Neuronal stem cell (in vitro differentiated cells): ENCODE measurements at regions not wholly inside any gene's neighbourhood (a gene's known extent, or its start where the extent isn't known, plus 50 kb on each side); places are given as distances from the start of the nearest gene placed in this dataset.
"Not testable (repeated sequence)": the region's sequence is repeated elsewhere in the genome, so short reads cannot be mapped to it uniquely, and the experiment has no call there.

Source experiments
- DNase-seq: peaks from one replicate; pipeline ENCODE4 v3.0.0-alpha.2; 2013; ENCODE audit warnings: low spot score
- H2AFZ ChIP-seq: one replicate; pipeline ENCODE4 v1.6.1; 2013; ENCODE audit warnings: mild to moderate bottlenecking, low read length, inconsistent platforms
- H2AK5ac ChIP-seq: 2 replicates; pipeline ENCODE4 v1.6.1; 2013; ENCODE audit warnings: low read depth, mild to moderate bottlenecking, inconsistent platforms, low read length, moderate library complexity, mixed read lengths
- H2BK120ac ChIP-seq: 2 replicates; pipeline ENCODE4 v1.6.1; 2013; ENCODE audit warnings: low read depth, mild to moderate bottlenecking, inconsistent platforms, low read length, moderate library complexity, mixed read lengths
- H2BK12ac ChIP-seq: one replicate; pipeline ENCODE4 v1.6.1; 2013; ENCODE audit warnings: low read length, inconsistent platforms
- H2BK15ac ChIP-seq: 2 replicates; pipeline ENCODE4 v1.6.1; 2013; ENCODE audit warnings: mild to moderate bottlenecking, low read length, inconsistent platforms, mixed read lengths
- H2BK5ac ChIP-seq: one replicate; pipeline ENCODE4 v1.6.1; 2013; ENCODE audit warnings: inconsistent platforms, mild to moderate bottlenecking, low read length, moderate library complexity
- H3K14ac ChIP-seq: one replicate; pipeline ENCODE4 v1.6.1; 2013; ENCODE audit warnings: low read length, inconsistent platforms
- H3K18ac ChIP-seq: 2 replicates; pipeline ENCODE4 v1.6.1; 2013; ENCODE audit warnings: low read length, inconsistent platforms
- H3K23ac ChIP-seq: 2 replicates; pipeline ENCODE4 v1.6.1; 2013; ENCODE audit warnings: low read depth, mild to moderate bottlenecking, mixed read lengths, low read length, inconsistent platforms; ENCODE audit not compliant: poor library complexity
- H3K27ac ChIP-seq: replicated peaks from 3 replicates; pipeline ENCODE4 v1.5.1; 2013; ENCODE audit warnings: low read length, inconsistent platforms
- H3K27me3 ChIP-seq, 3 experiments: 2 replicates each; pipeline ENCODE4 v1.6.1; 2013; ENCODE audit warnings: low read length in 3 of 3, mild to moderate bottlenecking in 2 of 3, inconsistent platforms in 1 of 3, low read depth in 1 of 3, mixed read lengths in 1 of 3, moderate library complexity in 1 of 3; ENCODE audit not compliant: control insufficient read depth in 3 of 3, insufficient read depth in 3 of 3
- H3K36me3 ChIP-seq, 2 donors: replicated peaks in 1 of 2; 2 replicates each; pipeline ENCODE4 v1.6.1; 2013; ENCODE audit warnings: low read length in 2 of 2; ENCODE audit not compliant: control insufficient read depth in 2 of 2, insufficient read depth in 2 of 2
- H3K4ac ChIP-seq: 2 replicates; pipeline ENCODE4 v1.6.1; 2013; ENCODE audit warnings: inconsistent platforms, mild to moderate bottlenecking, low read length, moderate library complexity
- H3K4me1 ChIP-seq, 2 donors: 1 replicate in 1 of 2; 2 replicates in 1 of 2; pipeline ENCODE4 v1.6.1; 2013; ENCODE audit warnings: low read length in 2 of 2, low read depth in 1 of 2; ENCODE audit not compliant: control insufficient read depth in 2 of 2, insufficient read depth in 1 of 2
- H3K4me2 ChIP-seq: one replicate; pipeline ENCODE4 v1.6.1; 2013; ENCODE audit warnings: mild to moderate bottlenecking, low read length, inconsistent platforms; ENCODE audit not compliant: insufficient read depth, poor library complexity, severe bottlenecking
- H3K4me3 ChIP-seq, 2 donors: 2 replicates each; pipeline ENCODE4 v1.5.1; 2013; ENCODE audit warnings: low read length in 2 of 2, mild to moderate bottlenecking in 2 of 2, inconsistent platforms in 1 of 2, moderate library complexity in 1 of 2
- H3K79me1 ChIP-seq: one replicate; pipeline ENCODE4 v1.6.1; 2013; ENCODE audit warnings: low read depth, mild to moderate bottlenecking, inconsistent platforms, low read length, moderate library complexity
- H3K9ac ChIP-seq: one replicate; pipeline ENCODE4 v1.6.1; 2013; ENCODE audit warnings: mild to moderate bottlenecking, low read depth, low read length, inconsistent platforms; ENCODE audit not compliant: poor library complexity
- H3K9me3 ChIP-seq, 2 donors: replicated peaks in 1 of 2; 2 replicates each; pipeline versions ENCODE3 to v1.6.1; 2013; ENCODE audit warnings: low read length in 2 of 2, mild to moderate bottlenecking in 2 of 2, inconsistent platforms in 1 of 2, low read depth in 1 of 2, mixed read lengths in 1 of 2, moderate library complexity in 1 of 2; ENCODE audit not compliant: control insufficient read depth in 2 of 2, insufficient read depth in 1 of 2
- H4K8ac ChIP-seq: one replicate; pipeline ENCODE4 v1.6.1; 2013; ENCODE audit warnings: low read depth, mild to moderate bottlenecking, inconsistent platforms, low read length, moderate library complexity
- H4K91ac ChIP-seq: one replicate; pipeline ENCODE4 v1.6.1; 2013; ENCODE audit warnings: low read length, low read depth, mild to moderate bottlenecking, inconsistent platforms; ENCODE audit not compliant: poor library complexity
- WGBS, 2 donors: extraction: QIAGEN DNeasy Blood & Tissue Kit; methylation state at CpG; one replicate each; pipeline ENCODE4 v1.1.7; 2013; ENCODE audit warnings: missing lambda C conversion rate in 2 of 2, mixed read lengths in 1 of 2; ENCODE audit not compliant: insufficient read length in 2 of 2, insufficient replicate concordance in 1 of 2; ENCODE audit errors: extremely low coverage in 2 of 2; 5-methylcytosine and 5-hydroxymethylcytosine counted together

GRCh38 chr15:20267996-20268395 lies 273.6 kb downstream of the GOLGA6L6 start:
- not testable (repeated sequence) for H2BK5ac ChIP-seq, H4K91ac ChIP-seq, H3K27me3 ChIP-seq, H3K4me3 ChIP-seq, H3K4me2 ChIP-seq, DNase-seq, H2AK5ac ChIP-seq, H2BK15ac ChIP-seq, H3K36me3 ChIP-seq, H3K14ac ChIP-seq, H3K18ac ChIP-seq, H3K27ac ChIP-seq, H2BK120ac ChIP-seq, H4K8ac ChIP-seq, H3K79me1 ChIP-seq, H2AFZ ChIP-seq, H3K4me1 ChIP-seq, H3K9ac ChIP-seq, H3K23ac ChIP-seq, H3K4ac ChIP-seq, H2BK12ac ChIP-seq
- WGBS, 2 donors = no CpG with 5 or more reads among the region's 6 CpGs
- peaks cover 0 to 11% of the 10 kb centered on the region in 2 donors for H3K9me3 ChIP-seq

DNA sequence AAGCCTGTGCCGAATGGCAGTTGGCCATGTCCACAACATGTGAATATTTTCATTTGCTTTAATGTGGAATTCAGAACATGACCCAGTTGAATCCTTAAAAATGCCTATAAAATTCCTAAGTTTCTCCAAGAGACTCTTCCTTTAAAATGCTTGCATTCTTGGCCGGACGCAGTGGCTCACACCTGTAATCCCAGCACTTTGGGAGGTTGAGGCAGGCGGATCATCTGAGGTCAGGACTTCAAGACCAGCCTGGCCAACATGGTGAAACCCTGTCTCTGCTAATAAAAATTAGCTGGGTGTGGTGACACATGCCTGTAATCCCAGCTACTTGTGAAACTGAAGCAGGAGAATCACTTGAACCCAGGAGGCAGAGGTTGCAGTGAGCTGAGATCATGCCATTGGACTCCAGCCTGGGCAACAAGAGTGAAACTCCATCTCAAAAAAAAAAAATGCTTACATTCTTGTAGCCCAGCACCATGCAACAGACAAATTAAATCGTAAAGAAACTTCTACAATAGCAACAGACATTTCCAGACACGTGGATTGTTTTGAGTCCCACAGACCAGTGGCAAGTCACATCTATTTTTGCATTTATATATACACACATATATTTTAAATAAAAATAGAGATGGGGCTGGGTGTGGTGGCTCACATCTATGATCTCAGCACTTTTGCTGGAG lies 274.4 kb downstream of the GOLGA6L6 start:
- H2BK120ac ChIP-seq, H3K9ac ChIP-seq, H2BK5ac ChIP-seq, H4K8ac ChIP-seq, H3K4me1 ChIP-seq, H2BK12ac ChIP-seq, H2BK15ac ChIP-seq, H3K23ac ChIP-seq, H3K4me3 ChIP-seq, H3K27me3 ChIP-seq, H3K36me3 ChIP-seq, H3K18ac ChIP-seq, H3K4ac ChIP-seq, H2AFZ ChIP-seq, H4K91ac ChIP-seq, H3K27ac ChIP-seq, H3K14ac ChIP-seq, H2AK5ac ChIP-seq, H3K79me1 ChIP-seq, H3K4me2 ChIP-seq, DNase-seq, H3K9me3 ChIP-seq: not testable (repeated sequence)
- WGBS, 2 donors = no CpG with 5 or more reads among the region's 6 CpGs

- H3K27me3 ChIP-seq, H4K91ac ChIP-seq, H3K4me3 ChIP-seq, H3K9me3 ChIP-seq, H3K4me1 ChIP-seq, H3K4ac ChIP-seq, H3K79me1 ChIP-seq, H3K4me2 ChIP-seq, H4K8ac ChIP-seq, H2BK12ac ChIP-seq, DNase-seq, H2BK5ac ChIP-seq, H3K23ac ChIP-seq, H2AK5ac ChIP-seq, H2BK120ac ChIP-seq, H2AFZ ChIP-seq, H3K27ac ChIP-seq, H3K18ac ChIP-seq, H3K36me3 ChIP-seq, H2BK15ac ChIP-seq, H3K9ac ChIP-seq, H3K14ac ChIP-seq: not testable (repeated sequence)
- no CpG with 5 or more reads among the region's 1 CpG for WGBS, 2 donors
Observed at GRCh38 chr15:20265710-20266109, 275.9 kb downstream of the GOLGA6L6 start.

- not testable (repeated sequence) for H3K18ac ChIP-seq, H3K4ac ChIP-seq, H3K9me3 ChIP-seq, H2BK12ac ChIP-seq, H3K4me1 ChIP-seq, H3K79me1 ChIP-seq, H2AK5ac ChIP-seq, H3K27me3 ChIP-seq, H4K91ac ChIP-seq, DNase-seq, H3K14ac ChIP-seq, H3K23ac ChIP-seq, H2BK5ac ChIP-seq, H4K8ac ChIP-seq, H3K36me3 ChIP-seq, H3K4me2 ChIP-seq, H3K4me3 ChIP-seq, H3K27ac ChIP-seq, H3K9ac ChIP-seq, H2BK15ac ChIP-seq, H2BK120ac ChIP-seq
- WGBS, 2 donors = no CpG with 5 or more reads among the region's 16 CpGs
- H2AFZ ChIP-seq = peak overlapping the region; percentile 37
Observed at GRCh38 chr15:20261321-20262280, 280.0 kb downstream of the GOLGA6L6 start.
